Adrenal gland (tissue), 5 donors: ENCODE measurements at regions not wholly inside any gene's neighbourhood (a gene's known extent, or its start where the extent isn't known, plus 50 kb on each side); places are given as distances from the start of the nearest gene placed in this dataset.

ENCODE experiments used
- POLR2A ChIP-seq, 2 donors: fragments of 450-650 bp; IDR thresholded peaks; one replicate each; pipeline ENCODE4 v1.6.1; 2017; ENCODE audit warnings: antibody characterized with exemption in 2 of 2, mild to moderate bottlenecking in 2 of 2, moderate library complexity in 1 of 2
- TF ChIP-seq, protein P1 (sequence below), 6 experiments: fragments of 450-650 bp in 4 of 6; fragments of 200-600 bp in 2 of 6; sonication (generic) in 1 of 6; IDR thresholded peaks; 1 replicate in 5 of 6; 2 replicates in 1 of 6; pipeline versions ENCODE4 v1.5.1 to v1.8.0; 2016 to 2021; ENCODE audit warnings: antibody characterized with exemption in 6 of 6, mild to moderate bottlenecking in 2 of 6, moderate library complexity in 1 of 6
- donor health status: DM: no; HTN: no; CAD: no.

DNA sequence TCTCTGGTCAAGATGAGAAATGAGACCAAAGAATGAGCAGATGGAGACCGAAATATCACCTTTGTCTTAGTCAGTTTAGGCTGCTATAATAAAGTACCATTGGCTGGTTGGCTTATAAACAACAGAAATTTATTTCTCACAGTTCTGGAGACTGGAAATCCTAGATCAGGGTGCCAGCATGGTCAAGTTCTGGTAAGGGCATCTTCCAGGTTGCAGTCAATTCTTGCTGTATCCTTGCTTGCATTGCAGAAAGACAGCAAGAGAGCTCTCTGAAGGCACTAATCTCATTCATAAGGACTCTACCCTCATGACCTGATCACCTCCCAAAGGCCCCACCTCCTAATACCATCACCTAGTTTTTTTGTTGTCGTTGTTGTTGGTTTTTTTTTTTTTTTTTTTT, 52.7 kb upstream of the MKLN1 start:
- TF ChIP-seq, protein P1, sequence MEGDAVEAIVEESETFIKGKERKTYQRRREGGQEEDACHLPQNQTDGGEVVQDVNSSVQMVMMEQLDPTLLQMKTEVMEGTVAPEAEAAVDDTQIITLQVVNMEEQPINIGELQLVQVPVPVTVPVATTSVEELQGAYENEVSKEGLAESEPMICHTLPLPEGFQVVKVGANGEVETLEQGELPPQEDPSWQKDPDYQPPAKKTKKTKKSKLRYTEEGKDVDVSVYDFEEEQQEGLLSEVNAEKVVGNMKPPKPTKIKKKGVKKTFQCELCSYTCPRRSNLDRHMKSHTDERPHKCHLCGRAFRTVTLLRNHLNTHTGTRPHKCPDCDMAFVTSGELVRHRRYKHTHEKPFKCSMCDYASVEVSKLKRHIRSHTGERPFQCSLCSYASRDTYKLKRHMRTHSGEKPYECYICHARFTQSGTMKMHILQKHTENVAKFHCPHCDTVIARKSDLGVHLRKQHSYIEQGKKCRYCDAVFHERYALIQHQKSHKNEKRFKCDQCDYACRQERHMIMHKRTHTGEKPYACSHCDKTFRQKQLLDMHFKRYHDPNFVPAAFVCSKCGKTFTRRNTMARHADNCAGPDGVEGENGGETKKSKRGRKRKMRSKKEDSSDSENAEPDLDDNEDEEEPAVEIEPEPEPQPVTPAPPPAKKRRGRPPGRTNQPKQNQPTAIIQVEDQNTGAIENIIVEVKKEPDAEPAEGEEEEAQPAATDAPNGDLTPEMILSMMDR (IDR thresholded peaks at IDR 0.05) = no peak
- no peak for TF ChIP-seq POLR2A (IDR thresholded peaks at IDR 0.05)
